CD4-positive, alpha-beta T cell (primary cell): ENCODE measurements at regions not wholly inside any gene's neighbourhood (a gene's known extent, or its start where the extent isn't known, plus 50 kb on each side); places are given as distances from the start of the nearest gene placed in this dataset.

ENCODE experiments used
- ATAC-seq: fragments of 200-7000 bp; cut with Tn5 transposase; one replicate; pipeline ENCODE4 v1.10.0; 2022; ENCODE audit warnings: mild to moderate bottlenecking; ENCODE audit not compliant: poor library complexity
- CTCF ChIA-PET: fragments of 350-600 bp; sonication (Branson Sonifier 250); formaldehyde crosslinking; loops from one replicate; lab custom pipeline; 2021; ENCODE audit warnings: antibody characterized with exemption, inconsistent platforms; lab: Charles Lee
- POLR2A ChIA-PET: fragments of 350-600 bp; sonication (Branson Sonifier 250); formaldehyde crosslinking; loops from one replicate; lab custom pipeline; 2021; ENCODE audit warnings: antibody characterized with exemption, inconsistent platforms; lab: Charles Lee
- DNase-seq, 14 experiments: peaks; one replicate each; pipeline ENCODE4 v3.0.0-alpha.2; 2013 to 2020; ENCODE audit warnings: mixed read lengths in 2 of 14
- H3K27ac ChIP-seq, 2 donors: one replicate each; pipeline versions ENCODE4 v1.5.1 to v1.7.0; 2013; ENCODE audit warnings: low read length in 2 of 2, low read depth in 1 of 2, mild to moderate bottlenecking in 1 of 2
- H3K27me3 ChIP-seq, 2 experiments: 1 replicate in 1 of 2; 2 replicates in 1 of 2; pipeline versions ENCODE4 v1.6.1 to v1.7.0; 2013; ENCODE audit warnings: low read length in 2 of 2, control low read depth in 1 of 2, mild to moderate bottlenecking in 1 of 2, moderate library complexity in 1 of 2; ENCODE audit not compliant: insufficient read depth in 2 of 2, control insufficient read depth in 1 of 2
- H3K36me3 ChIP-seq: one replicate; pipeline ENCODE4 v1.6.1; 2013; ENCODE audit warnings: low read length, control low read depth; ENCODE audit not compliant: insufficient read depth
- H3K4me1 ChIP-seq: one replicate; pipeline ENCODE4 v1.6.1; 2013; ENCODE audit warnings: low read length, control low read depth; ENCODE audit not compliant: insufficient read depth
- H3K4me3 ChIP-seq: one replicate; pipeline ENCODE4 v1.5.1; 2013; ENCODE audit warnings: mild to moderate bottlenecking, low read length, moderate library complexity
- H3K9me3 ChIP-seq, 2 experiments: 1 replicate in 1 of 2; 2 replicates in 1 of 2; pipeline versions ENCODE4 v1.6.1 to v1.7.0; 2013; ENCODE audit warnings: low read length in 2 of 2, mild to moderate bottlenecking in 2 of 2, control low read depth in 1 of 2, moderate library complexity in 1 of 2; ENCODE audit not compliant: control insufficient read depth in 1 of 2, insufficient read depth in 1 of 2
- H3K27ac Mint-ChIP-seq: one replicate; pipeline ENCODE4 v1.8.0; 2020; ENCODE audit warnings: mixed read lengths
- H3K27me3 Mint-ChIP-seq: one replicate; pipeline ENCODE4 v1.8.0; 2021; ENCODE audit warnings: mixed read lengths
- H3K36me3 Mint-ChIP-seq: one replicate; pipeline ENCODE4 v1.8.0; 2021; ENCODE audit warnings: low read depth, mixed read lengths
- H3K4me1 Mint-ChIP-seq: one replicate; pipeline ENCODE4 v1.8.0; 2021; ENCODE audit warnings: low read depth, mixed read lengths
- H3K4me3 Mint-ChIP-seq: one replicate; pipeline ENCODE4 v1.8.0; 2020; ENCODE audit warnings: mild to moderate bottlenecking, mixed read lengths
- H3K9me3 Mint-ChIP-seq: one replicate; pipeline ENCODE4 v1.8.0; 2020; ENCODE audit warnings: mixed read lengths
- intact Hi-C, 2 experiments: fragments of 100-400 bp; cut with DNase I in 1 of 2; cut with micrococcal nuclease in 1 of 2; formaldehyde crosslinking; loops; one replicate each; pipeline versions ENCODE4 v1.15.1 to v1.9.0; 2023 to 2025; cut with DNase I, micrococcal nuclease
- TF ChIP-seq, protein P1 (sequence below): fragments of 200-600 bp; IDR thresholded peaks from one replicate; pipeline ENCODE4 v1.8.0; 2022; ENCODE audit warnings: antibody characterized with exemption, mild to moderate bottlenecking

DNA sequence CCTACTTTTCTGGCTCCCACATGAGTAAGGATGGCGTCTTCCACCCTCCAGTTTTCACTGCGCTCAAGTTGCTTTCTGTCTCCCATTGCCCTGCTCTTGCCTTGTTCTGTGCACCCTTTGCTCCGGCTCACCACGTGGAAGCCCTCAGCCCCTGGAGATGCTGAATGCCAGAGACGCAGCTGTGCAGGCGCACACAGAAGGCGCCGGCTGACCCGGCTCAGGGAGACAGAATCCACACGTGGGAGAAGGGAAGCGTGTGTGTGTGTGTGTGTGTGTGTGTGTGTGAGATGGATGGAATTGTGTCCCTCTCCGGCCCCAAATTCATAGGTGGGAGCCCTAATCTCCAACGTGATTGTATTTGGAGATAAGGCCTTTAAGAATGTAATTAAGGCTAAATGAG, 118.2 kb upstream of the ERRFI1 start:
- Mint-ChIP-seq H3K27ac (no peak overlapping the region), H3K27me3 (peaks cover 9% of the 10 kb centered on the region), H3K9me3 (no peaks in the 10 kb centered on the region), H3K4me3 (no peak overlapping the region), H3K36me3 (no peaks in the 10 kb centered on the region), H3K4me1 (peaks cover 40% of the 10 kb centered on the region)
- H3K36me3 ChIP-seq = no peaks in the 10 kb centered on the region
- ChIA-PET CTCF (no interaction called here), POLR2A (no interaction called here)
- ATAC-seq (no peak), DNase-seq (no peak)
- TF ChIP-seq, protein P1, sequence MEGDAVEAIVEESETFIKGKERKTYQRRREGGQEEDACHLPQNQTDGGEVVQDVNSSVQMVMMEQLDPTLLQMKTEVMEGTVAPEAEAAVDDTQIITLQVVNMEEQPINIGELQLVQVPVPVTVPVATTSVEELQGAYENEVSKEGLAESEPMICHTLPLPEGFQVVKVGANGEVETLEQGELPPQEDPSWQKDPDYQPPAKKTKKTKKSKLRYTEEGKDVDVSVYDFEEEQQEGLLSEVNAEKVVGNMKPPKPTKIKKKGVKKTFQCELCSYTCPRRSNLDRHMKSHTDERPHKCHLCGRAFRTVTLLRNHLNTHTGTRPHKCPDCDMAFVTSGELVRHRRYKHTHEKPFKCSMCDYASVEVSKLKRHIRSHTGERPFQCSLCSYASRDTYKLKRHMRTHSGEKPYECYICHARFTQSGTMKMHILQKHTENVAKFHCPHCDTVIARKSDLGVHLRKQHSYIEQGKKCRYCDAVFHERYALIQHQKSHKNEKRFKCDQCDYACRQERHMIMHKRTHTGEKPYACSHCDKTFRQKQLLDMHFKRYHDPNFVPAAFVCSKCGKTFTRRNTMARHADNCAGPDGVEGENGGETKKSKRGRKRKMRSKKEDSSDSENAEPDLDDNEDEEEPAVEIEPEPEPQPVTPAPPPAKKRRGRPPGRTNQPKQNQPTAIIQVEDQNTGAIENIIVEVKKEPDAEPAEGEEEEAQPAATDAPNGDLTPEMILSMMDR = no peak
- intact Hi-C loops = no loop called here
- H3K9me3 ChIP-seq = no peaks in the 10 kb centered on the region
- no peak overlapping the region for H3K27ac ChIP-seq
- no peaks in the 10 kb centered on the region for H3K27me3 ChIP-seq
- H3K4me1 ChIP-seq = peaks cover 24% of the 10 kb centered on the region
- H3K4me3 ChIP-seq = no peak overlapping the region

DNA sequence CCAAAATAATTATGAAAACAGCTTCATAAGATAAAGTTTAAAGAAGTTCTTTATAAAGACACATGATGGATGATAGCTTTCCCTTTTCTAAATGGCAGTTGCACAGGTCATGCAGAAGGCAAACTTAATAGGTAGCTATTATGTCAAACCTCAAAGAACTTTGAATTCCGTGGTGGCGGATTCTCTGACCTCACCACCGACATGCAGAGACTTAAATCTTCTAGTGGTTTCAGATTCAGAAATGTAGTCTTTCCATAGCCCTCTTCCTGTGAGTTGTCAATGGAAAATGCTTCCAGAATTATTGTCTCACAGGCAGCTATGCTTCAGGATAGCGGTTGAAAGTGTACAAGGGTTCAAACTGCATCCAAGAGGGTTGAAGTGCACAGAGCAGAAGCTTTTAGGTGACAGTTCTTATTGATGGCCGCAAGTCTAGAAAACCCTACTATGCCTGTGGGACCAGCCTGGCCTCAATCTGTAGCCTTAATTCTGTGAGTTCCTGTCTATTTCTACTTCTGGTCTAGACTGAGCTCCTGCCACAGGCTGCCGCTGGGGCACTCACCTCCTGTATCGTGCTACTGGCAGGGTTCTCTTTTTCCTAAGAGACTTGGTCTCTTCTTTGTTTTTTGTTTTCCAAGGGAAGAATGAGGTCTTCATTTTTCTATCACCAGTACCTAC, 117.0 kb upstream of the ERRFI1 start:
- intact Hi-C loops = no loop called here
- ChIA-PET CTCF (interaction anchor here (0.6 to 0.9 kb wide), 2 partner anchors 10 to 666 kb away, joined by 3 to 4 read pairs; no protein-coding TSS in a partner anchor), POLR2A (interaction anchor here (0.8 kb wide), 1 partner anchor 9 kb away, joined by 3 read pairs; no protein-coding TSS in a partner anchor)
- peaks cover 17% of the 10 kb centered on the region for H3K4me1 ChIP-seq
- H3K36me3 Mint-ChIP-seq = no peaks in the 10 kb centered on the region
- TF ChIP-seq, protein P1 = no peak
- DNase-seq (no peak), ATAC-seq (no peak)
- H3K4me3 Mint-ChIP-seq = no peak overlapping the region
- H3K27me3 Mint-ChIP-seq = peaks cover 9% of the 10 kb centered on the region
- H3K27me3 ChIP-seq = no peaks in the 10 kb centered on the region
- H3K9me3 Mint-ChIP-seq = no peaks in the 10 kb centered on the region
- no peak overlapping the region for H3K27ac ChIP-seq
- no peaks in the 10 kb centered on the region for H3K36me3 ChIP-seq
- H3K27ac Mint-ChIP-seq = no peak overlapping the region
- H3K4me3 ChIP-seq = no peak overlapping the region
- no peaks in the 10 kb centered on the region for H3K9me3 ChIP-seq
- H3K4me1 Mint-ChIP-seq = peaks cover 30% of the 10 kb centered on the region

DNA sequence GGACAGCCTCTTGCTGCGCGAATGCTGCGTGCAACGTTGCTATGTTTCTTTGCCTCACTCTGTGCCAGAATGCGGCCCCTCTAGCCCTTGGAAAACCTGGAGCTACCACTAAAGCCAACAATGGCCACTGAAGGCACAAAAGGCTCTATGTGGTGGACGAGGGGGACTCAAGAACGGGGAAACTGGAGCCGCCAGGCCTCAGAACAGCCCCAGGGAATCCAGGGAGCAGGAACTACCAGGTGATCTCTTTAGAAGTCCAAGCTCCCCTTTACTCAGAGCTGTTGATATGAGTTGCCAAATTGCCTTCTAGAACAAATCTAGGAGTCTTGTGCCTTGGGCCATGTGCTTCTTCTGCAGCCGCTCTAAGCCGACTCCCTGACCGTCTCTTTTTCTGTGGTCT, 113.8 kb upstream of the ERRFI1 start:
- ChIA-PET POLR2A (interaction anchor here (1.1 kb wide), 1 partner anchor 13 kb away, joined by 3 read pairs; no protein-coding TSS in a partner anchor), CTCF (no interaction called here)
- Mint-ChIP-seq H3K4me3 (no peak overlapping the region), H3K4me1 (peaks cover 10% of the 10 kb centered on the region), H3K9me3 (no peaks in the 10 kb centered on the region), H3K36me3 (no peaks in the 10 kb centered on the region), H3K27me3 (peaks cover 24% of the 10 kb centered on the region), H3K27ac (no peak overlapping the region)
- ATAC-seq (no peak), DNase-seq (no peak)
- Histone ChIP-seq H3K27ac (no peak overlapping the region), H3K36me3 (no peaks in the 10 kb centered on the region), H3K27me3 (peaks cover 0 to 8% of the 10 kb centered on the region in 2 experiments), H3K9me3 (no peaks in the 10 kb centered on the region), H3K4me3 (no peak overlapping the region), H3K4me1 (peaks cover 5% of the 10 kb centered on the region)
- intact Hi-C loops = no loop called here
- TF ChIP-seq, protein P1 = no peak
